ENCODE measurements at regions not wholly inside any gene's neighbourhood (a gene's known extent, or its start where the extent isn't known, plus 50 kb on each side); places are given as distances from the start of the nearest gene placed in this dataset.

- TF ChIP-seq EP300 (IDR thresholded peaks at IDR 0.05; ENCODE audit: borderline replicate concordance) (no peak), CEBPB (IDR thresholded peaks at IDR 0.05) (no peak), REST (IDR thresholded peaks at IDR 0.05; ENCODE audit: low read depth) (no peak), MAX (IDR thresholded peaks at IDR 0.05) (no peak), TAF1 (IDR thresholded peaks at IDR 0.05; ENCODE audit: low read depth) (no peak), EGR1 (IDR thresholded peaks at IDR 0.05) (no peak)
Measured at GRCh38 chr1:4976859-4977440, 322.5 kb downstream of the AJAP1 start.

Data from Ishikawa (cell line).